HG03095 (cell line): ENCODE measurements at regions not wholly inside any gene's neighbourhood (a gene's known extent, or its start where the extent isn't known, plus 50 kb on each side); places are given as distances from the start of the nearest gene placed in this dataset.
"Not testable (repeated sequence)": the region's sequence is repeated elsewhere in the genome, so short reads cannot be mapped to it uniquely, and the experiment has no call there.

ENCODE experiments used
- ATAC-seq: cut with Tn5 transposase; IDR thresholded peaks from one replicate; pipeline ENCODE4 v1.9.1; 2021; ENCODE audit warnings: moderate library complexity; ENCODE audit not compliant: unreplicated experiment

DNA sequence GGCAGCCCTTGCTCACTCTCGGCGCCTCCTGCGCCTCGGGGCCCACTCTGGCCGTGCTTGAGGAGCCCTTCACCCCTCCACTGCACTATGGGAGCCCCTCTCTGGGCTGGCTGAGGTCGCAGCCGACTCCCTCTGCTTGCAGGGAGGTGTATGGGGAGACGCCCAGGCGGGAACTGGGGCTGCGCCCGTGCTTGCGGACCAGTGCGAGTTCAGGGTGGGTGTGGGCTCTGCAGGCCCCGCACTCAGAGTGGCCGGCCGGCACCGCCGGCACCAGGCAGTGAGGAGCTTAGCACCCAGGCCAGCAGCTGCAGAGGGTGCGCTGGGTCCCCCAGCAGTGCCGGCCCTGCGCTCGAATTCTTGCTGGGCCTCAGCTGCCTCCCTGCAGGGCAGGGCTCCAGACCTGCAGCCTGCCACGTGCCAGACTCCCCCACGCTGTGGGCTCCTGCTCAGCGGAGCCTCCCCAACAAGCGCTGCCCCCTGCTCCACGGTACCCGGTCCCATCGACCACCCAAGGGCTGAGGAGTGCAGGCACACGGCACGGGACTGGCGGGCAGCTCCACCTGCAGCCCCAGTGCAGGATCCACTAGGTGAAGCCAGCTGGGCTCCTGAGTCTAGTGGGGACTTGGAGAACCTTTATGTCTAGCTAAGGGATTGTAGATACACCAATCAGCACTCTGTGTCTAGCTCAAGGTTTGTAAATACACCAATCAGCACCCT is 54.0 kb upstream of the WWC2 start:
- ATAC-seq = not testable (repeated sequence)

DNA sequence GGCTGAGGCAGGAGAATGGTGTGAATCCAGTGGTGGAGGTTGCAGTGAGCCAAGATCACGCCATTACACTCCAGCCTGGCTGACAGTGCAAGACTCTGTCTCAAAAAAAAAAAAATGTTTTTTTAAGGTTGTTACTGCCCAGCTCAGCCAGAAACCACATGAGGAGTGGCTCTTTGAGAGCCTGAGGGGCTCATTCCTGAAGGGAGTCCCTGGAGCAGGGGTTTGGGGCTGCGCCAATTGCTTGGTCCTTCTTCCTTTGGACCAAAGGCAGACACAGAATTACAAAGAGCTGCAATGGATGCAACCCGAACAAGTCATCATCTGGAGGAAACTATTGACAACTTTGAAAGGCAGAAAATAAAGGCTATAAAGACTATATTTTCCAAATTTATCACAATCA is 60.6 kb upstream of the WWC2 start:
- ATAC-seq = no peak

DNA sequence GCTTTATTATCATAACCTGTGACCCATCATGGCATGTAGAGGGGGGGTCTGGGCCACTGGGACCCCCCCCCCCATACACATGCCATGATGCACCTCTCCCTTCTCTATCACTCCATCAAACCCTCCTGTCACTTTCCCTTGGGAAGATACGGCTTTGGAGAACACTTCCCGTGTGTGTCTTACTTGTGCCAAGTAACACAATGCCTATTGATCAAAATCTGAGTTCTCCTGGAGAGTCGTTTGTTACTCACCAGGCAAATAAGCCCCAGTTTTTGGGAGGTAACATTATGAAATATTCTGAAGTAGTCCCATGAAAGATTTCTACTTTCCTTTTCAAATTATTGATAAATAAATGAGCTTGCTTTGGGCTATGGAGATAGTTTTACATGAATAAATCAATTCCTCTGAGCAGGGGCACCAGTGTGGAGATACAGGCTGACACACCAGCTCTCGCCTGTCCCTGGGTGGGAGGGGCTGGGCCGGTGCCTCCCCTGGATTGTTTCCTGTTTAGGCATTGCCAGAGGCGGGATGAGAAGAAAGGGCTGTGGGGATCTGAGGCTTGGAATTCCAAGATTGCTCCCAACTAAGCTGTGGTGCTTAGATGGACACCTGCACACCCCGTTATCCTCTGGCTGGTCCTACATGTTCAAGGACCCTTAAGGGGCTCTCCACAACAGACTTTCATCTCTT is 63.2 kb upstream of the WWC2 start:
- ATAC-seq = no peak

DNA sequence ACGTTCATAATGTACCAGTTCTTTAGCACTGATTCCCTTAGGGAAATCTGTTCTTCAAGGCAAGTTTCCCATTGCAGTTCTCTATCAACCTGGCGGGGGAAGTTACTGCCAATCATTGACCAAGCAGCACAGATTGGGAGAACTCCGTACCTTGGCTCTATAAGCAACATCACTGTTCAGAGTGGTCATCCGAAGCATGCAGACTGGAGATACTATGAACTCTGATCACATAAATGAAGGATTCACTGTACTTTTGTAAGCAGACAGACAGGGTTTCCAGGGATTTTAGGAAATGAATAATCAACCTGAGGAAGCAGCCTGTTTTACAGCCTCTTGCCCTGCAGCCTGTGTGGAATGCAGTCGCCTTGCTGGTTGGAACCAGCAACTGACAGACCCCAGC is 63.8 kb upstream of the WWC2 start:
- ATAC-seq = no peak

DNA sequence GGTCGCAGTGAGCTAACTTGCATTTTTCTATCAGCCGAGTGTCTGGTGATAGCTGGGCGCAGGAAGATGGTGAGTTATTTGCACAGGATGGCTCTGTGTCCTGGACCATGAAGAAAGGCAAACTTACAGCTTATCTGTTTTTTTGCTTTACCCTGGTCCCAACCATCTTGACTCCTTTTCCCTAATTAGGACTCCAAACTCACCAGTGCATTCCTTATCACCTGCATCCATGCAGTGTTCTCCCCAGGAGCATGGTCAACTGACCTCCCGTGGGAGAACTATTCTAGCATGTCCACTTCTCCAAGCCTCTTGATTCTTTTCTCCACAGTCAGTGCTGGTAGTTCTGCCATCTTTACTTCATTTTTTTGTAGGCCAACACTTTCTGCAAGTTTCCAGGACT is 68.2 kb upstream of the WWC2 start:
- ATAC-seq = no peak

DNA sequence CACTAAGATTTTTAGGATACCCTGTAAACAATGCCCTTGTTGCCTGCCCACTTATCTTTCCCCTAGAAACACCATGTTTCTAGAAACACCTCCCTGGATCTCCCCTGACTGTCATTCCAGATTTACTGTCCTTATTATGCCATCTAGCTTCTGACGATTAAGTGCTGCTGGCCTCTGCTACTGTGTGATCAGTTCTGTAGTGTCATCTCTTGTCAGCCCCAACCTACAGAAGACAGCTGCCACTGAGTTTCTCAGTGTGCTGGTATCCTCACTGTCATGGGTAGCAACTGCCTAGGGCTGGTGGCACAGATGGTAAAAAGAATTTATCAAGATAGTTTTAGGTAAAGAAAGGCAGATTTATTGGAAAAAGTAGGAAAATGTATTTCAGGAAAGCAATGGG is 68.7 kb upstream of the WWC2 start:
- no peak for ATAC-seq

DNA sequence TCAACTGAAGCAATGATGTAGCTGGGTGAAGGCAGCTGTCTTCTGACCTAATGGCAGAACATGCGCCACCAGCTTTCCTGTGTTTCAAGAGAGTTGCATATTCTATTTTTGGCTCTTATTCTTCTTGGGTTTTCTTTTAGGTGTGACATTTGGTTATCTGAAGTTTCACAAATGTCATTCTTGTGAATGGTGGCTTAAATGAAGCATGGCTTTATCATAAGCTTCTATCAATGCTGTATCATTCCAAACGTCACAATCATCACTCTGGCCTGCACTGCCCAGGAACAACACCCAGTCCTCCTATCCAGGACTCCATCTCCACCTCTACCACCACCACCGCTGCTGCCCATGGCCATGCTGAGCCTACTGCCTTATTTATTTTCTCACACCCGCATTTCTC is 69.7 kb upstream of the WWC2 start:
- no peak for ATAC-seq

DNA sequence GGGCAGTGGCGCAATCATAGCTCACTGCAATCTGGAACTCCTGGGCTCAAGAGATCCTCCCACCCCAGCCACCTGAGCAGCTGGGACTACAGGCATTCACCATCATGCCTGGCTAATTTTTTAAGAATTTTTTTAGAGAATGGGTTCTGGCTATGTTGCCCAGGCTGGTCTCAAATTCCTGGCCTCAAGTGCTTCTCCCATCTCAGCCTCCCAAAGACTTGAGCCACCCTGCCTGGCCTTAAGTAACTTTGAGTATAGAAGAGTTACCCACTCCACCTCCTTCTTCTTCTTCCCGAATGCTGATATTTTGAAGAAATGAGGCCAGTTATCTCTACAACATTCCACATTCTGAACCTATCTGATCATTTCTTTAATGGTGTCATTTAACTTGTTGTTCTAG is 72.4 kb upstream of the WWC2 start:
- no peak for ATAC-seq

DNA sequence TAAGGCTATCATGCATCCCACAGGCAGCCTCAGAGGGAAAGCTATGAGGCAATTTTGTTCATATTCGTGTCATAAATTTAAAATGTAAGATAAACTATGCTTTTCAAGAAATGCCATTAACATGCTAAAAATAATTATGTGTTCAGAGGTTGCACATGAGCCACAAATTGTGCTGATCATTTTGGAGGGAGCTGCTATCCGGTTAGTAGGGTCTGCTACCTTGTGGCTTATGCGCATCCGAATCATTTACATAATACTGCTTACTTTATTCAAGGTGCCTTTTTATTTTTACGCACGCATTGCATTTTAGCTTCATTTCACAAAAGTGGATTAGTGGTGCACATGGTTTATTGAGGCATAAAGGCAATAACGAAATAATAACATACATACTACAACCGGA is 76.4 kb upstream of the WWC2 start:
- no peak for ATAC-seq

DNA sequence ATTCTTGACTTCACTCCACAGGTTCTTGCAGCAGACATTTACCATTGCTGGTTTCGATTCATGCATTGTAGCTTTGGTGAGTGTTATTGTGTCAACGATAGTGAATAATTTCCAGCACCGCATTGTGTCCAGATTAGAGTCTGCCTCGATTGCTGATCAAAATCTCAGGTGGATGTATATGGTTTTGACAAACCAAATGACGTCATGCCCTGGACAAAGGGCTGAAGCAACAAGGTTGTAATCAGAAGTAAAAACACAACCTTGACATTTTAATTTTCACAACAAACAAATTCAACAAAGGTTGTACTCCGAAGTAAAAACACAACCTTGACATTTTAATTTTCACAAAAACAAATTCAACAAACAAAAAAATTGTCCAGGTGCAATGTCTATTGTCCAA is 81.1 kb upstream of the WWC2 start:
- no peak for ATAC-seq

DNA sequence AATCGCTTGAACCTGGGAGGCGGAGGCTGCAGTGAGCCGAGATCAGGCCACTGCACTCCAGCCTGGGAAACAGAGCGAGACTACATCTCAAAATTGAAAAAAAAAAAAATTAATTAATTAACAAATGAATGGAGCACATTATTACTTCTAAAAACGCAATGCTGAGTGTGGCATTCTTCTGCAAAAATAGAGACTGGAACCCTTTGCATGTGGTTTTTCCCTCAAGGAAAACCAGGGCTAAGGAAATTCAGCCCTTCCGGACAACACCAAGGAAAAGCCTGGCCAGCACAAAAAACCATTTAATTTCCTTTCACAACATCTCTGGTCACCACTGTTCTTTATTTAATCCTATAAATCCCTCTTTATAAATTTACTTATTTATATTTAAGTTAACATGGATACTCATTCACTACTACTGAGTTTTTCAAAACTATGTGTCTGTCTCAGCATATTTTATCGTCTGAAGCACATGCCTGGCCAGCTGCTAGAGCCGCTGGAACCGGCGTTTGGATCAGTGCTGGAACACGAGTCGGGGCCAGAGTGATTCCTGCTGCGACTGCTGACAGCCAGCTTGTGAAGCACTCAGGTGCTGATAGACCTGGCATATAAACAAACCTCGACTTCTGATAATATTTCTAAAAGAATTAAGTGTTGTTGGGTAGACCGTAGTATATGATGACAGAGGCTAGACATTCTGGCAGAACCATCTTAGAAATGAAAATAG is 84.5 kb upstream of the WWC2 start:
- no peak for ATAC-seq

DNA sequence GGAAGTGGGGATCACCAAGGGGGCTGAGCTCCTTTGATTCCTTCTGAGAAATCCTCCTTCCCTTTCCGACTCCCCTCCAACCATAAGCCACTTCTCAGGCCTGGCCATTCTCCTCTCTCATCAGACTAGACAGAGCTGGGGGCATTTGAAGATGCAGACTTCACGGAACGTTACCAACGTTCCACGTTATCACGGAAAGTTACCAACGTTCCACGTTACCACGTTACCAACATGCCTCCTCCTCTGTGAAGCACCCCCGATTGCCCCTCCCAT is 85.4 kb upstream of the WWC2 start:
- ATAC-seq = no peak

DNA sequence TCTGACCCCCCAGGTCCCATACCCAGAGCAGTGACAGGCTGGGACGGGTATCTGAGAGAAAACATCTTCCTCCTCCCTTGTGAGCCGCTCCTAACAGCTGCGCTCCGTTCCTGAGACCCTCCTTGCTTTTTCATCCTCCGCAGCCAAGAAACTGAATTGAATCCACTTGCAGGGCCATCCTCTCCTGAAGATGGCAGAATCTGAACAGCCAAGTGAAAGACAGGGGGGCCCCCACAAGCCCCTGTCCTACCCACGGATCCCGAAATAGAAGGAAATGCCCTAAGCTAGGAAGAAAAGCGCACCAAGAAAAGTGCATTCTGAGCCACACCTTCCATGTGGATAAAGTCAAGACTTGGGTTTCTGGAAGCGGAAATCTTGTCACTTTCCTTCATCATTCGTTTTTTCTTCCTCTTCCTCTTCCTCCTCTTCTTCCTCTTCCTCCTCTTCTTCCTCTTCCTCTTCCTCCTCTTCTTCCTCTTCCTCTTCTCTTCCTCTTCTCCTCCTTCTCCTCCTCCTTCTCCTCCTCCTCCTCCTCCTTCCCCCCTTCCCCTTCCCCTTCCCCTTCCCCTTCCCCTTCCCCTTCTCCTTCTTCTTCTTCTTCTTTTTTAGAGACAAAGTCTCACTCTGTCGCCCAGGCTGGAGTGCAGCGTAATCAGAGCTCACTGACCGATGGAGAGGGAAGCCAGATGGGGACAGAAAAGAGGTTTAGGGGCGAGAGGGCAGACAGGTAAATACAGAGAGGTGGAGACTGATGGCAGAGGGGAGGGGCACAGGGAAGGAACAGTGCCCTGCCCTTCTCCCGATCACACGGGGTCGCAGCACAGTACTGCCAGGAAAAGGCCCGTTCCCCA is 86.0 kb upstream of the WWC2 start:
- no peak for ATAC-seq

DNA sequence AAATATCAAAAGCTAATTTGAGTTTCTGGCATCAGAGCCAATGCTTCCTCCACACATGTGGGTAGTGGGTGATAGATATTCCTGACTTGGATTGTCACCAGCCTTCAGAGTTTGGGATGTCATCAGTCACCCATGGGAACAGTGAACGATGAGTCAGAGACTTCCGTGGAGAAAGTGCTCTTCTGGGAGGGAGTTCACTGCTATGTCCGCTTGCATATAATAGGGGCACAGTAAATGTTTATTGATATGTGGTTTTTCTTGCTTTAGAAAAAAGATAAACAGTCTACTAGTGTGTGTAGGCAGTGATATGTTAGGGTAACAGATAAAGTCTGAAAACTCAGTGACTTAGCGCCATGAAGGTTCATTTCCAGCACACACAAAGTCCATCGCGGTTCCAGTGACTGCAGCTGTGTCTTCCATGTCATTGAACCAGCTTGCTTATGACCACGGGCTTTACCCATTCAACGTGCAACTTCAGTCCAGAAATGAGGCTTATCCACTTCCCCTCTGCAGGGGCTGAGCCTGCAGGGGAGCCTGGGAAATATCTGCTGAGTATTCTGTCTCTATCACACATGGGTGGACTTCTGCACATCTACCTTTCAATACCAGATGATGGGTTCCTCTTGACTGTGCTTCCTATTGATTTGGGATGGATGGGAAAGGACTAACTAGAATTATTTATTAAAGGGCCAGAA is 87.7 kb upstream of the WWC2 start:
- ATAC-seq = no peak

DNA sequence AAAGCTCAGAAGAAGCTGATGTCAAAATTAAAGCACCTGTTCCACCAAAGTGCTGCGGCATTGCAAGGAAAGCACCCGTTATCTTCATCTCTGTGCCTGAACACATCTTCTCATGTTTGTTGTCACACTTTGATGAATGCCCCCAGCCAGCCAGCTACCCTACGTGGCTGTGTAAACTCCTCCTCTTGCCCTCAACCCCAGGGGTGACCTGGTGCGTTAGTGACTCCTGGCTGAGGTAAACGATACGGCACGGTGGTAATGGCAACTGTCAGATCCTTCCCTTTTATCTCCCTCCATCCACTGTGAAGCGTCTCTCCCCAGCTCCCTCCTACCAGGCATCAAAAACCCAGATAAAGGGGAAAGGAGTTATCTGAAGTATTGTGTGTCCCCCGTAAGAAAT is 90.6 kb upstream of the WWC2 start:
- ATAC-seq = no peak

DNA sequence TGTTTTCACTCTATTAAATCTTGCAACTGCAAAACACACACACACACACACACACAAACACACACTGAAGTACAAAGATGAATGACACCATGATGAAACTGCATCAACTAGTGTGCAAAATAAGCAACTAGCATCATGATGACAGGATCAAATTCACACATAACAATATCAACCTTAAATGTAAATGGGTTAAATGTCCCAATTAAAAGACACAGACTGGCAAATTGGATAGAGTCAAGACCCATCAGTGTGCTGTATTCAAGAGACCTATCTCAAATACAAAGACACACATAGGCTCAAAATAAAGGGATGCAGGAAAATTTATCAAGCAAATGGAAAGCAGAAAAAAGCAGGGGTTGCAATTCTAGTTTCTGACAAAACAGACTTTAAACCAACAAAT is 87.2 kb upstream of the DCTD start:
- ATAC-seq = not testable (repeated sequence)

DNA sequence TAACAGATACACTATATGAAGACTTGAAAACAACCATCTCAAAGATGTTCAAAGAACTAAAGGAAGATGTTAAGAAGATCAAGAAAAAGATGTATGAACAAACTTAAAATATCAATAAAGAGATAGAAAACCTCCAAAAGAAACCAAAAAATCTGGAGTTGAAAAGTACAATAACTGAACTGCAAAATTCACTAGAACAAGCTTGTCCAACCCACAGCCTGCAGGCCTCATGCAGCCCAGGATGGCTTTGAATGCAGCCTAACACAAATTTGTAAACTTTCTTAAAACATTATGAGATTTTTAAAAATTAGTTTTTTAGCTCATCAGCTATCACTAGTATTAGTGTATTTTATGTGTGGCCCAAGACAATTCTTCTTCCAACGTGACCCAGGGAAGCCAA is 77.0 kb upstream of the DCTD start:
- ATAC-seq = no peak

DNA sequence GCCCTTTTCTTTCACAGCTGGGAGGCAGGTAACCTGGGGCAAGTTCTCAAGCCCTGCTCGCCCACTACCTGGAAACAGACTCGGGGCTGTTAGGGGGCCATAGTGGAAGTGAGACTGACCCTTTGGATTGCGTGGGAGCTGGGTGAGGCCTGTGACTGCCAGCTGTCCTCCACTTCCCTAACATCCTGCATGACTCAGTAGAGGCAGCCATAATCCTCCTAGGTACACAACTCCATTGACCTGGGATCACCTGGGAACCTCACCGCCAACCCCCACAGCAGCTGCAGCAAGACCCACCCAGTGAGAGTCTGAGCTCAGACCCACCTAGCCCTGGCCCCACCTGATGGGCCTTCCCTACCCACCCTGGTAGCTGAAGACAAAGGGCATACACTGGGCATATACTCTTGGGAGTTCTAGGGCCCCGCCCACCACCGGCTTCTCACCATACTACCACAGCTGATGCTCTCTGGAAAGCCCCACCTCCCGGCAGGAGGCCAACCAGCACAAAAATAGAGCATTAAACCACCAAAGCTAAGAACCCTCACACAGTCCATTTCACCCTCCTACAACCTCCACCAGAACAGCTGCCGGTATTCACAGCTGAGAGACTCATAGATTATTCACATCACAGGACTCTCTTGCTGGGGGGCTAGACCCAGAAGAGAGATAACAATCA is 61.1 kb upstream of the DCTD start:
- ATAC-seq = peak; percentile 57

DNA sequence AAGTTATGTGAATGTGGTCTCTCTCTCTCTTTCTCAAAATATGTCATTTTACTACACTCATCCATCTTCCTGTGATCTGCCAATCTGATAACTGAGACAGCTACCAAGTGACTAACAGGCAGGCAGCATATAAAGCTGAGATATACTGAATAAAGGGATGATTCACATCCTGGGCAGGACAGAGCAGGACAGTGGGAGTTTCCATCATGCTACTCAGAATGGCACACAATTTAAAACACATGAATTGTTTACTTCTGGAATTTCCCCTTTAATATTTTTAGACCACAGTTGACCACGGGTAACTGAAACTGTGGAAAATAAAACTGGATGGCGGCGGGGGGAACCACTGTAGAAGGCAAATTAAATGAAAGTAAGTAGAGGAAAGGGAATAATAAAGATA is 58.6 kb upstream of the DCTD start:
- ATAC-seq = peak; percentile 59

DNA sequence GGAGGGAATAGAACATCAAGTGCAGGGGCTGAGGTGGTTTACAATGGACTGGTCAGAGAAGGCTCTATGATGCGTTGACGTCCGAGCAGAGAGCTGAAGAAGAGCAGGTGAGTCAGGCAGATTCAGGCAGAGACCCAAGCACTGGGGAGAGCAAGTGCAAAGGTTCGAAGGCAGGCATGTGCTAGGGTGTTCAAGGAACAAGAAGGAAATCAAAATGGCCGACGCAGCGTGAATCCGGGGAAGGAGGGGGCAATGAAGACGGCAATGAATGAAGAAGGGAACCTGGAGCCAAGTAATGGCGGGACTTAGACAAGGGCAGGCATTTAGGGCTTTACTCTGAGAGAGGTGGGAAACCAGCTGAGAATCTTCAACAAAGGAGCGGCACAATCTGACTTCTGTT is 56.8 kb upstream of the DCTD start:
- no peak for ATAC-seq
